ENCODE measurements at regions not wholly inside any gene's neighbourhood (a gene's known extent, or its start where the extent isn't known, plus 50 kb on each side); places are given as distances from the start of the nearest gene placed in this dataset.

DNA sequence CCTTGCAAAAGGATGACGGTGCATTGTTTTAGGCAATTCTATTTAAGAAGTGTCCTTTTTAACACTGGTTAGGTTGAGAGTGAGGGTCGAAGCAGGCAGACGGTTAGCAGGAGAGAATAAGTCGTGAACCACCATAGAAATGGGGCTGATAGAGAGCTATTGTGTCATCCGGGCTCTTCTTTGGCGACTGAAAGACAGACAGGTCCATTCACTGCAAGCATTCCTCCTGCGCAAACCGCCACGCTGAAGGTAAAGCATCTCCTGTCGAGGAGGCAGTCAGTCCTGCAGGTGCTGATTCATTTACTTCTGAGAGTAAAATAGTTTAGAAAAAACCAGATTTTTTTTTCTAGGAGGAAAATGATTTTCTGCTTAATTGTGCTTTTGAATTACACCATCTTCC, 1002.8 kb upstream of the NR2F2 start:
- Histone ChIP-seq H3K4me3 (replicated peaks in 1 of 3; ENCODE audit: insufficient read depth in 1 of 3, low read depth in 2 of 3, low read length in 3 of 3) (no peak overlapping the region), H3K4me1 (ENCODE audit: insufficient read depth, low read length) (no peaks in the 10 kb centered on the region), H2AFZ (ENCODE audit: low read length) (no peak overlapping the region), H3K27me3 (ENCODE audit: control insufficient read depth in 1 of 2, insufficient read depth in 2 of 2, low read length in 2 of 2) (no peaks in the 10 kb centered on the region), H4K20me1 (ENCODE audit: insufficient read depth, low read length) (no peaks in the 10 kb centered on the region), H3K4me2 (ENCODE audit: low read depth, low read length) (no peak overlapping the region), H3K9me3 (ENCODE audit: low read length) (no peaks in the 10 kb centered on the region; the same call in none of the 2 replicates), H3K27ac (ENCODE audit: extremely low read length, insufficient read depth, low read length) (no peak overlapping the region), H3K36me3 (replicated peaks in 1 of 2; ENCODE audit: control insufficient read depth in 1 of 2, insufficient read depth in 2 of 2, low read length in 2 of 2) (no peaks in the 10 kb centered on the region), H3K79me2 (ENCODE audit: insufficient read depth, low read length) (no peaks in the 10 kb centered on the region), H3K9ac (ENCODE audit: insufficient read depth, low read depth, low read length) (no peak overlapping the region)
- ChIA-PET POLR2A (no interaction called here), CTCF (ENCODE audit: low intra/inter-chr PET ratio, low total read pairs) (no interaction called here)
- intact Hi-C loops (cut with micrococcal nuclease; ENCODE audit: unreplicated experiment) (no loop called here), in situ Hi-C loops (cut with HindIII; ENCODE audit: extremely low pct_ligation_motif_present, low pct_unique_long_range_greater_than_20kb) (no loop called here)
- BruUV-seq (replicated peaks): no TSS peak
- no peak for FAIRE-seq
- DNase-seq (ENCODE audit: low spot score): no peak
- no peak for ATAC-seq
- TF ChIP-seq SNRNP70 (IDR thresholded peaks at IDR 0.05; ENCODE audit: low read depth, low read length) (no peak), FOSL2 (CRISPR knock-in tag; IDR thresholded peaks at IDR 0.05) (no peak), ZNF468 (CRISPR knock-in tag; IDR thresholded peaks at IDR 0.05) (no peak), ZSCAN29 (CRISPR knock-in tag; conservative IDR thresholded peaks at IDR 0.05) (no peak), TARDBP (CRISPR knock-in tag; IDR thresholded peaks at IDR 0.05) (no peak), ZNF556 (CRISPR knock-in tag; IDR thresholded peaks at IDR 0.05; ENCODE audit: borderline replicate concordance) (no peak), ZNF724P (CRISPR knock-in tag; IDR thresholded peaks at IDR 0.05; ENCODE audit: borderline replicate concordance) (no peak)
- TF ChIP-seq, protein P1, sequence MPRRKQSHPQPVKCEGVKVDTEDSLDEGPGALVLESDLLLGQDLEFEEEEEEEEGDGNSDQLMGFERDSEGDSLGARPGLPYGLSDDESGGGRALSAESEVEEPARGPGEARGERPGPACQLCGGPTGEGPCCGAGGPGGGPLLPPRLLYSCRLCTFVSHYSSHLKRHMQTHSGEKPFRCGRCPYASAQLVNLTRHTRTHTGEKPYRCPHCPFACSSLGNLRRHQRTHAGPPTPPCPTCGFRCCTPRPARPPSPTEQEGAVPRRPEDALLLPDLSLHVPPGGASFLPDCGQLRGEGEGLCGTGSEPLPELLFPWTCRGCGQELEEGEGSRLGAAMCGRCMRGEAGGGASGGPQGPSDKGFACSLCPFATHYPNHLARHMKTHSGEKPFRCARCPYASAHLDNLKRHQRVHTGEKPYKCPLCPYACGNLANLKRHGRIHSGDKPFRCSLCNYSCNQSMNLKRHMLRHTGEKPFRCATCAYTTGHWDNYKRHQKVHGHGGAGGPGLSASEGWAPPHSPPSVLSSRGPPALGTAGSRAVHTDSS (CRISPR knock-in tag; conservative IDR thresholded peaks at IDR 0.05): no peak
- TF ChIP-seq, protein P2, sequence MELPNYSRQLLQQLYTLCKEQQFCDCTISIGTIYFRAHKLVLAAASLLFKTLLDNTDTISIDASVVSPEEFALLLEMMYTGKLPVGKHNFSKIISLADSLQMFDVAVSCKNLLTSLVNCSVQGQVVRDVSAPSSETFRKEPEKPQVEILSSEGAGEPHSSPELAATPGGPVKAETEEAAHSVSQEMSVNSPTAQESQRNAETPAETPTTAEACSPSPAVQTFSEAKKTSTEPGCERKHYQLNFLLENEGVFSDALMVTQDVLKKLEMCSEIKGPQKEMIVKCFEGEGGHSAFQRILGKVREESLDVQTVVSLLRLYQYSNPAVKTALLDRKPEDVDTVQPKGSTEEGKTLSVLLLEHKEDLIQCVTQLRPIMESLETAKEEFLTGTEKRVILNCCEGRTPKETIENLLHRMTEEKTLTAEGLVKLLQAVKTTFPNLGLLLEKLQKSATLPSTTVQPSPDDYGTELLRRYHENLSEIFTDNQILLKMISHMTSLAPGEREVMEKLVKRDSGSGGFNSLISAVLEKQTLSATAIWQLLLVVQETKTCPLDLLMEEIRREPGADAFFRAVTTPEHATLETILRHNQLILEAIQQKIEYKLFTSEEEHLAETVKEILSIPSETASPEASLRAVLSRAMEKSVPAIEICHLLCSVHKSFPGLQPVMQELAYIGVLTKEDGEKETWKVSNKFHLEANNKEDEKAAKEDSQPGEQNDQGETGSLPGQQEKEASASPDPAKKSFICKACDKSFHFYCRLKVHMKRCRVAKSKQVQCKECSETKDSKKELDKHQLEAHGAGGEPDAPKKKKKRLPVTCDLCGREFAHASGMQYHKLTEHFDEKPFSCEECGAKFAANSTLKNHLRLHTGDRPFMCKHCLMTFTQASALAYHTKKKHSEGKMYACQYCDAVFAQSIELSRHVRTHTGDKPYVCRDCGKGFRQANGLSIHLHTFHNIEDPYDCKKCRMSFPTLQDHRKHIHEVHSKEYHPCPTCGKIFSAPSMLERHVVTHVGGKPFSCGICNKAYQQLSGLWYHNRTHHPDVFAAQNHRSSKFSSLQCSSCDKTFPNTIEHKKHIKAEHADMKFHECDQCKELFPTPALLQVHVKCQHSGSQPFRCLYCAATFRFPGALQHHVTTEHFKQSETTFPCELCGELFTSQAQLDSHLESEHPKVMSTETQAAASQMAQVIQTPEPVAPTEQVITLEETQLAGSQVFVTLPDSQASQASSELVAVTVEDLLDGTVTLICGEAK (IDR thresholded peaks at IDR 0.05): no peak
- TF ChIP-seq, protein P2 (CRISPR knock-in tag; IDR thresholded peaks at IDR 0.05): no peak
- TF ChIP-seq, protein P3, sequence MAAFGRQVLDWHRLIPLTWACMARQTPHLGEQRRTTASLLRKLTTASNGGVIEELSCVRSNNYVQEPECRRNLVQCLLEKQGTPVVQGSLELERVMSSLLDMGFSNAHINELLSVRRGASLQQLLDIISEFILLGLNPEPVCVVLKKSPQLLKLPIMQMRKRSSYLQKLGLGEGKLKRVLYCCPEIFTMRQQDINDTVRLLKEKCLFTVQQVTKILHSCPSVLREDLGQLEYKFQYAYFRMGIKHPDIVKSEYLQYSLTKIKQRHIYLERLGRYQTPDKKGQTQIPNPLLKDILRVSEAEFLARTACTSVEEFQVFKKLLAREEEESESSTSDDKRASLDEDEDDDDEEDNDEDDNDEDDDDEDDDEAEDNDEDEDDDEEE (CRISPR knock-in tag; IDR thresholded peaks at IDR 0.05): no peak
- 25% methylated on average over 10 of the region's 10 CpGs for WGBS (ENCODE audit: low lambda C conversion rate)
